ENCODE measurements at regions not wholly inside any gene's neighbourhood (a gene's known extent, or its start where the extent isn't known, plus 50 kb on each side); places are given as distances from the start of the nearest gene placed in this dataset.

GRCh38 chr21:15275615-15276235 is 210.9 kb upstream of the NRIP1 start:
- no peak for TF ChIP-seq CTCF (conservative IDR thresholded peaks at IDR 0.05)
- H2AFZ ChIP-seq (ENCODE audit: low read length): no peak overlapping the region
- H3K27ac Mint-ChIP-seq: no peak overlapping the region; a peak in 1 of 7 replicates

More at GRCh38 chr21:15275615-15276235, 210.9 kb upstream of the NRIP1 start:
- no peak overlapping the region for H3K4me3 Mint-ChIP-seq
- H2BK5ac ChIP-seq (ENCODE audit: insufficient read length, low read length): no peak overlapping the region
- no peak overlapping the region for H4K91ac ChIP-seq (ENCODE audit: insufficient read length, low read depth, low read length)
- H3K79me2 ChIP-seq (ENCODE audit: insufficient read depth, low read length): no peaks in the 10 kb centered on the region
- no peak overlapping the region for H3K27ac ChIP-seq (ENCODE audit: insufficient read length, low read depth, low read length)
- H3K27me3 Mint-ChIP-seq (ENCODE audit: low read depth): peaks cover 2% of the 10 kb centered on the region; the same call in 1 of the 2 replicates
- no peaks in the 10 kb centered on the region for H4K20me1 ChIP-seq (ENCODE audit: control insufficient read depth, insufficient read depth, insufficient read length)
- H3K9me3 Mint-ChIP-seq: no peaks in the 10 kb centered on the region
- H4K8ac ChIP-seq (replicated peaks; ENCODE audit: insufficient read length, low read depth, low read length): no peak overlapping the region
- no peak overlapping the region for H3K9ac ChIP-seq (ENCODE audit: extremely low read depth, insufficient read length, low read length)
- H3K14ac ChIP-seq (ENCODE audit: insufficient read depth, low read length): no peak overlapping the region
- no peak overlapping the region for H3K56ac ChIP-seq (ENCODE audit: insufficient read length, low read depth, low read length)
- no peak overlapping the region for H2BK12ac ChIP-seq (ENCODE audit: insufficient read length, low read depth, low read length)
- no peaks in the 10 kb centered on the region for H3K9me3 ChIP-seq (ENCODE audit: control insufficient read depth, low read depth, low read length)
- H3K4ac ChIP-seq (ENCODE audit: low read depth, low read length): no peak overlapping the region
- H3K27me3 ChIP-seq (ENCODE audit: insufficient read depth, low read length): no peaks in the 10 kb centered on the region
- DNase-seq: no peak
- no peaks in the 10 kb centered on the region for H3K79me1 ChIP-seq (ENCODE audit: insufficient read depth, low read depth, low read length, poor library complexity, severe bottlenecking)
- H3T11ph ChIP-seq (ENCODE audit: low read length): no peak overlapping the region
- H3K4me2 ChIP-seq (ENCODE audit: insufficient read depth, insufficient read length, low read length): no peak overlapping the region
- no peaks in the 10 kb centered on the region for H3K23me2 ChIP-seq (ENCODE audit: insufficient read length, low read depth, low read length, poor library complexity, severe bottlenecking)
- no peaks in the 10 kb centered on the region for H3K36me3 Mint-ChIP-seq (ENCODE audit: insufficient read depth in 1 of 3, low read depth in 3 of 3)
- no peak overlapping the region for H2BK15ac ChIP-seq (ENCODE audit: low read depth, low read length)
- no peaks in the 10 kb centered on the region for H3K4me1 ChIP-seq (ENCODE audit: insufficient read depth, low read length)
- no peak overlapping the region for H2BK120ac ChIP-seq (ENCODE audit: low read depth, low read length, poor library complexity, severe bottlenecking)
- H3K23ac ChIP-seq (ENCODE audit: insufficient read length, low read depth, low read length): no peak overlapping the region
- WGBS (ENCODE audit: extremely low coverage, insufficient read length, low lambda C conversion rate): no CpG with 5 or more reads among the region's 6 CpGs
- H2BK20ac ChIP-seq (ENCODE audit: low read depth, low read length, poor library complexity, severe bottlenecking): no peak overlapping the region
- H4K5ac ChIP-seq (ENCODE audit: insufficient read length, low read depth, low read length): no peak overlapping the region
- H2AK5ac ChIP-seq (ENCODE audit: insufficient read length, low read length): no peak overlapping the region
- no peak overlapping the region for H3K18ac ChIP-seq (ENCODE audit: insufficient read length, low read depth, low read length)
- no peaks in the 10 kb centered on the region for H3K4me1 Mint-ChIP-seq
